ENCODE measurements at regions not wholly inside any gene's neighbourhood (a gene's known extent, or its start where the extent isn't known, plus 50 kb on each side); places are given as distances from the start of the nearest gene placed in this dataset.
A peak's percentile ranks its signal among the peaks of the same experiment; 100 is the strongest.
"Not testable (repeated sequence)": the region's sequence is repeated elsewhere in the genome, so short reads cannot be mapped to it uniquely, and the experiment has no call there.

DNA sequence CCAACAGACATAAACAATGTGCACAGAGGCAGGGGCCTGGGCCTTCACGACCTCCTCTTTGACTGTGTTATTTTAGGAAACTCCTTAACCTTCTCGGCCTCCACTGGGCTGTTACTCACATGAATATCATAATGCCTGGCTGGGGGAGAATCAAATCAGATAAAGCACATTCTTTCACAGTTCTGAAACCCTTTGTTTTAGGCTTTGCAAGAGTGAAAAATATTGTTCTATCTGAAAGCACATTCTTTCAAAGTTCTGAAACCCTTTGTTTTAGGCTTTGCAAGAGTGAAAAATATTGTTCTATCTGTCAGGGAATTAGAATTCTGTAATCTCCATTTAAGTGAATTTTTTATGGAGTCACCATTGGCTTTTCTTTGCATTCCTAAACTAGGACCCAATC, 50.7 kb upstream of the SYNDIG1 start:
- H3K9me3 Mint-ChIP-seq = peaks cover 31% of the 10 kb centered on the region

DNA sequence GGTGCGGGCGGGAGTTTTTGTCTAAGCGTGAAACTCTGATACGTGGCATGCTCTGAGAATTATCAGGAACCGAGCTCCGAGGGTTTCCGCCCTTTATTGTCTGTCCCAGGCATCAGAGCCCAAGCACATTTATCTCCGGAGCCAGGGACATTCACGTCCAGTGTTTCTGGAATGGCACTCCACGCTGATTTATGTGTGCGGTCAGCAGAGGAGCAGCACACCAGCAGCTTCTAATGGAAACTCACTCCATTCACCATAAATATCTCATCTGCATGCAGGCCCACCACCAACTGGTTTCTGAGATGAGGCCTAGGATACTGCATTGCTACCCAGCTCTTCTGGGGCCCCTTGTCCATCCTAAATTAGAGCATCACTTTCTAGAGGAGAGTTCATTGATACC, 51.9 kb upstream of the SYNDIG1 start:
- DNase-seq = no peak
- TF ChIP-seq, protein P1, sequence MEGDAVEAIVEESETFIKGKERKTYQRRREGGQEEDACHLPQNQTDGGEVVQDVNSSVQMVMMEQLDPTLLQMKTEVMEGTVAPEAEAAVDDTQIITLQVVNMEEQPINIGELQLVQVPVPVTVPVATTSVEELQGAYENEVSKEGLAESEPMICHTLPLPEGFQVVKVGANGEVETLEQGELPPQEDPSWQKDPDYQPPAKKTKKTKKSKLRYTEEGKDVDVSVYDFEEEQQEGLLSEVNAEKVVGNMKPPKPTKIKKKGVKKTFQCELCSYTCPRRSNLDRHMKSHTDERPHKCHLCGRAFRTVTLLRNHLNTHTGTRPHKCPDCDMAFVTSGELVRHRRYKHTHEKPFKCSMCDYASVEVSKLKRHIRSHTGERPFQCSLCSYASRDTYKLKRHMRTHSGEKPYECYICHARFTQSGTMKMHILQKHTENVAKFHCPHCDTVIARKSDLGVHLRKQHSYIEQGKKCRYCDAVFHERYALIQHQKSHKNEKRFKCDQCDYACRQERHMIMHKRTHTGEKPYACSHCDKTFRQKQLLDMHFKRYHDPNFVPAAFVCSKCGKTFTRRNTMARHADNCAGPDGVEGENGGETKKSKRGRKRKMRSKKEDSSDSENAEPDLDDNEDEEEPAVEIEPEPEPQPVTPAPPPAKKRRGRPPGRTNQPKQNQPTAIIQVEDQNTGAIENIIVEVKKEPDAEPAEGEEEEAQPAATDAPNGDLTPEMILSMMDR (IDR thresholded peaks at IDR 0.05) = no peak
- Mint-ChIP-seq H3K4me3 (no peak overlapping the region), H3K9me3 (peaks cover 31% of the 10 kb centered on the region), H3K27ac (no peak overlapping the region), H3K36me3 (ENCODE audit: low read depth) (no peaks in the 10 kb centered on the region), H3K4me1 (peaks cover 8% of the 10 kb centered on the region), H3K27me3 (ENCODE audit: low read depth, poor library complexity) (peaks cover 12% of the 10 kb centered on the region)

More for the DNA sequence above, 50.7 kb upstream of the SYNDIG1 start:
- H3K27me3 Mint-ChIP-seq (ENCODE audit: low read depth, poor library complexity) = peaks cover 18% of the 10 kb centered on the region
- H3K4me3 Mint-ChIP-seq = no peak overlapping the region
- no peaks in the 10 kb centered on the region for H3K36me3 Mint-ChIP-seq (ENCODE audit: low read depth)
- no peak for DNase-seq
- H3K4me1 Mint-ChIP-seq = peaks cover 8% of the 10 kb centered on the region
- no peak overlapping the region for H3K27ac Mint-ChIP-seq
- TF ChIP-seq, protein P1 (IDR thresholded peaks at IDR 0.05) = no peak

DNA sequence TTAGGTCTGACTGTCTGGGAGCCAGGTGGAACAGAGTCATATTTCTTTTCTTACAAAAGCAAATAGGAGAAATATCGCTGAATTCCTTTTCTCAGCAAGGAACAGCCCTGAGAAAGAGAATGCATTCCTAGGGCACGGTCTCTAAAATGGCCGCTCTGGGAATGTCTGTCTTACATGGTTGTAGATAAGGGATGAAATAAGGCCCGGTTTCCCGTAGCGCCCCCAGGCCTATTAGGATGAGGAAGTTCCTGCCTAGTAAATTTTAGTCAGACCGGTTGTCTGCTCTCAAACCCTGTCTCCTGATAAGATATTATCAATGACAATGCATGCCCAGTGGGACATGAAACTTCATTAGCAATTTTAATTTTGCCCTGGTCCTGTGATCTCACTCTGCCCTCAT, 54.0 kb upstream of the SYNDIG1 start:
- not testable (repeated sequence) for H3K27me3 Mint-ChIP-seq (ENCODE audit: low read depth, poor library complexity); DNase-seq; H3K36me3 Mint-ChIP-seq (ENCODE audit: low read depth); H3K4me3 Mint-ChIP-seq; H3K4me1 Mint-ChIP-seq; H3K27ac Mint-ChIP-seq
- H3K9me3 Mint-ChIP-seq = peaks cover 31% of the 10 kb centered on the region

DNA sequence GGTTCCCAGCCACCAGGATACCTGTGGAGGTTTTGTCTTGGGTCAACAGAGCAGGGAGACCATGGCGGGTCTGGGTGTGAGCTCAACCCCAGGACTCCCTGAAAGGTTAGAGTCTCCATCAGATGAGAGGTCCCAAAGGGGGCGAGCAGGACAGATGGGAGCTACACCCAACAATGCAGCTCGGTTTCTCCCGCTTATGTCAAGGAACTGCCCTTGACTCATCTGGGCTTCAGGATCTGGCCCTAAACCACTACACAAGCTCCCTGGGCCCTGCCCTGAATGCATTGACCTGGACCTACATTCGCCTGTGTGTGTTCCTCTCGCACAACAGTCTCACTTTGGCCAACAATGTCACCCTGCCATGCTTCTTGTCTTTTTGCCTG, 57.6 kb upstream of the SYNDIG1 start:
- Mint-ChIP-seq H3K27ac (no peak overlapping the region), H3K36me3 (ENCODE audit: low read depth) (no peaks in the 10 kb centered on the region), H3K4me1 (no peaks in the 10 kb centered on the region), H3K4me3 (no peak overlapping the region), H3K27me3 (ENCODE audit: low read depth, poor library complexity) (peaks cover 8% of the 10 kb centered on the region), H3K9me3 (peaks cover 32% of the 10 kb centered on the region)
- DNase-seq = no peak
- TF ChIP-seq, protein P1 (IDR thresholded peaks at IDR 0.05) = no peak

DNA sequence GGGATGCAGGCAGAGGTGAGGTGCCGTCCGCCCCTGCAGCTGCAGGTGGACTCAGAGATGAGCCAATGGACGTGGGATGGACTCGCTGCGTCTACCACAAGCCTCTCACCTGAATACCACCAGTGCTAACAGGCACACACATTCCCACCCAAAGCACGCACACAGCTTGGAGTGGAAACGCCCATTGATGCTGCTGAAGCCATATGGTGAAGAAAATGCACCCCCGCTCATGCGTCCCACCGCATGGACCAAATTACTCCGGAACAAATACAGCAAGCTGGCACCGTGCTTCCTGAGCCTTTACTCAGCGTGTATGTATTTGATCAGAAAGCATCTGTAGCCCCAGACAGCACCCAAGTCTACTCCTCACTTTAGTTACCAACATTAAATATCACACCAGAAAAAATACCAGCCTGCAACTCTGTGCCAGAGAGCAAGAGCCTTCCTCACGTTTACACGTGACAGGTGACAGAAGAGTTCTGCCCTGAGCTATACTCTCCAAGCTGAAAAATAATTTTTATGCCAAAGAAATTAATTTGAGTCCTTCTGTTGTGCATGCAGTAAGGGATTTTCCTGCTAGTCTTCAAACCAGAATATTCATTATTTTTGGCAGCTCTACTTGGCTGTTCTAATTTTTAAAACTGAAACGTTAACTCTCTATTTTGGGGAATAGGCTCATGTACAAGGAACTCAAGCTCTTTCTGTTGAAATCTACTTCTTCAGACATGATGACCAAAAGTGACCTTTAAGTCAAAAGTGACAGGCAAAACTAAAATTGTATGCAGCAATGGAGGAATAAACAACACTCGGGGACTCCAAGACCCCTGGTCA, 58.2 kb upstream of the SYNDIG1 start:
- Mint-ChIP-seq H3K4me1 (no peaks in the 10 kb centered on the region), H3K9me3 (peaks cover 26% of the 10 kb centered on the region), H3K27me3 (ENCODE audit: low read depth, poor library complexity) (peaks cover 6% of the 10 kb centered on the region), H3K27ac (no peak overlapping the region), H3K4me3 (no peak overlapping the region), H3K36me3 (ENCODE audit: low read depth) (no peaks in the 10 kb centered on the region)
- TF ChIP-seq, protein P1 (IDR thresholded peaks at IDR 0.05) = no peak
- DNase-seq = no peak

DNA sequence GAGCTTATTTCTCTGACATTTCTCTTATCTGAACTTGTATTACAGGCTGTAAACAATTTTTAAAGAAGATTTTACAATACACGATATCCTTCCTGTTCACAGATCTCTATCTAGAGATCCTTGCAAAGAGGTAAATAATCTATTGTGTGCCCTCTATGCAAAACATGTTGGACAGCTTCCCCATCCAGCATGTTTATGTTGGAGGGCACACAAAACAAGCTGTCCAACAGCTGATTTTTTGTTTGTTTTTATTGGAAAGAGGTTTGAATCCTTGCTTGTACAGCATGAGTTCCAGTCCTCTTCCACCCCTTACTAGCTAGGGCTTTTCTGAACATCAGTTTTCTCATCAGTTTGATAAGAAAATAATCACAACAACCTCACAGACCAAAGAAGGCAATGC, 62.3 kb upstream of the SYNDIG1 start:
- DNase-seq = no peak
- H3K4me1 Mint-ChIP-seq = peaks cover 6% of the 10 kb centered on the region
- H3K9me3 Mint-ChIP-seq = peaks cover 5% of the 10 kb centered on the region

More for the DNA sequence above, 62.3 kb upstream of the SYNDIG1 start:
- Mint-ChIP-seq H3K27me3 (ENCODE audit: low read depth, poor library complexity) (peaks cover 6% of the 10 kb centered on the region), H3K27ac (peak overlapping the region; percentile 40), H3K4me3 (no peak overlapping the region), H3K36me3 (ENCODE audit: low read depth) (no peaks in the 10 kb centered on the region)
- TF ChIP-seq, protein P1 (IDR thresholded peaks at IDR 0.05) = no peak

Data from nephron progenitor cell (in vitro differentiated cells).